ENCODE measurements at regions not wholly inside any gene's neighbourhood (a gene's known extent, or its start where the extent isn't known, plus 50 kb on each side); places are given as distances from the start of the nearest gene placed in this dataset.
"Not testable (repeated sequence)": the region's sequence is repeated elsewhere in the genome, so short reads cannot be mapped to it uniquely, and the experiment has no call there.

DNA sequence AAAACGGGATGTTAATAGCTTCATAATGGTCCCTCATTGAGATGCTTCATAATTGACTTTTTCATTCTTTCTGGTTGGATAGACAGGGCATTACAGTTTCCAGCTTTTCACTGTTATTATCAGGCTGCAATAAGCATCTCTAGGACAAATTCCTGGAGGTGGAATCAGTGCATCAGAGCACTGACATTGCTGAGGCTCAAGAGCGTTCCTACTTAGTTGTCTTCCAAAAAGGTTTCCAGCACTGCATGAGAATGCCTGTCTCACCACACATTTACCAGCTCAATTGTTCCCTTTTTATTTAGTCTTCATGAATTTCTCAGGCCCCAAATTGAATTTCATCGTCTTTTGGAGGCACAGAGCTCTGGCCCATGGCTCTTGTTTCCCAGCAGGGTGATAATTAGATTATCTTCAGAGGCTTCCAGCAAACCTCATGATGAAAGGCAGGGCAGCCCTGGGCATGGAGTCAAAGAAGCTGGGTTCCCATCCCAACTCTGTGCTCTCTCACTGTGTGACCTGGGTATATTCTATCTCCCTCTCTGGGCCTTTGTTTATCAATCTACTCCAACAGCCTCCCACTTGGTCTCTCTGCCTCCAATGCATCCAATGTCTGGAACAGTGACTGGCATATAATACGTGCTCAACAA lies 451.4 kb downstream of the PTPRU start:
- H3K4me3 ChIP-seq (ENCODE audit: low read depth, low read length), result no peak overlapping the region

DNA sequence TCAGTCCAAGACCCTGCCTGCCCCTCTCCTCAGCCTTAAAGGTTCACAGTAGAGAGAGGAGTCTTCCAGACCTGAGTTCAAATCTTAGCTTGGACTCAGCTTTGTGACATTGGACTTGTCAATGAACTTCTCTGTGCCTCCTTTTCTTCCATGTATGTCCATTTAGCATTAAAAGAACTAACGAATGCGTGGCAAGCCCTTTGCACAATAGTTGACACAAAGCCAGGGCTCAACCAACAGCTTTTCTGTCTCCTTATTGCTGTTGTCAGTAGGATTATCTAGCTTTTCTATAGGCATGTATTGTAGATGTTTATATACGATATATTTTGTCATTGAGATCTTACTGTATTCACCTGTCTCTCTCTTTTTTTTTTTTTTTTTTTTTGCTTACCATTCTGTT lies 450.8 kb downstream of the PTPRU start:
- no peak overlapping the region for H3K4me3 ChIP-seq (ENCODE audit: low read depth, low read length)

DNA sequence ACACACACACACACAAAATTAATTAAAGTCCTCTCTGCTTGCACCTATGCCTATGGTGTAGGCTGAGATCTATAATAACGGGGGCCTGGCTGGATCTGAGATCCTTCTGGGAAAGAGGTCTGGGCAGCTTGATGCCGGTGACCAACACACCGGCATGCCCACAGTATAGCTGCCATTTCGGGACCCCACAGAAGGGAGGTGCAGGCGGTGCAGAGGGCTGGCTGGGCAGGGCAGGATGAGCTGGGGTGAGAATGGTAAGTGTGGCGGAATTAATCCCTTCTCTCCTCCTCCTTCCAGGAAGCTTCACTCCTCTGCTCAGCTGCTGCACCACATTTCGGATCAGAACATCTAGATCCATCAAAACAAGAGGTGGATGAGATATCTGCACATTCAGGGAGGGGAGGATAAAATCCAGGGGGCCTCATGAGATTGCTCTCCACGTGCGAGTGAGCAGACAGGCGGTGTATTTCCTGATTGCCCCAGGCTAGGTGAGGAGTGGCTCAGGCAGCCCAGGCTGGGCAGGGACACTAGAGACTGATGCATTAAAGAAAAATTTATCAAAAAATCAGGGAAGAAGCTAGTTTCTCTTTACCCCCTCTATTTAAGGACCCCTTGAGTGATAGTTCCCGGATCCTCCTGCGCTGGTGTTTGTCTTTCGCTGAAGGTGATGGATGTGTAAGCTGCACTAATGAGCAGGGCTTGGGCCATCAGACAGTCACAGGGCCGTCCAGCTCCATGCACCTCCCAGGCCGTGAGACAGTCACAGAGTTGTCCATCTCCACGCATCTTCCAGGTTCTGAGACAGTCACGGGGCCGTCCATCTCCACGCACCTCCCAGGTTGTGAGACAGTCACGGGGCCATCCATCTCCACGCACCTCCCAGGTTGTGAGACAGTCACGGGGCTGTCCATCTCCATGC lies 449.9 kb downstream of the PTPRU start:
- no peak overlapping the region for H3K4me3 ChIP-seq (ENCODE audit: low read depth, low read length)

DNA sequence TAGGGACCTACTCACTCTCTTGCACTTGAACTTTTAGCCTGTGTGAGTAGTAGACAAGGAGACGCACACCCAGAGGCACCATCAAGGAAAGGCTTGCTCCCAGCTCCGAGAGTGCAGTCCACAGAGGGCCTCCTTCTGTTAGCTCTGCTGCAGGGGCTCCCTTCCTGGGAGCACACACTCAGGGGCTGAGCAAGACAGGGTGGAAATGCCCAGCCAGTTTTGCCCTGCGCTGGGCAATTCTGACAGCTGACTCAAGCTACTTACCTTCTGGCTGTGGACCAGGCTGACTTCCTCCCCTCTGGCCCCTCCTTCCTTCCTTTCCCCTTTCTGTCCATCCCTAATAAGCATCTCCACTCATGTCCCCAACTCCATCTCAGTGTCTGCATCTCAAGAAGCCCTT lies 449.1 kb downstream of the PTPRU start:
- no peak overlapping the region for H3K4me3 ChIP-seq (ENCODE audit: low read depth, low read length)

DNA sequence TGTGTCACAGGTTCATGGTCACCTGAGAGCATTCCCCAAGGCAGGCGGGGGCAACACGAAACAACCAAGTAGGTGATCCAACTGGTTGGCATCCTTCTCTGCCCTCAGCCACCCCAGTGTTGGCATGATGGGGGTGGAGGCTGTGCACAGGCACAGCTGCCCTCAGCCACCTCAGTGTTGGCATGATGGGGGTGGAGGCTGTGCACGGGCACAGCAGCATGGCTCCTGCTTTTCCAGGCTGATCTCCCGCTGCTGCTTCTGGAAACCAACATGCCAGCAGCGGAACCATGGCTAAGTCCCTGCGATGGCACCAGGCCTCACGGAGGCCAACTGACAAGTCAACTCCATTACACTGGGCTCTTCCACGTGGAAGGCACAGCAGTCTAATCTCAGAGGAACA lies 447.8 kb downstream of the PTPRU start:
- H3K4me3 ChIP-seq (ENCODE audit: low read depth, low read length), result no peak overlapping the region

DNA sequence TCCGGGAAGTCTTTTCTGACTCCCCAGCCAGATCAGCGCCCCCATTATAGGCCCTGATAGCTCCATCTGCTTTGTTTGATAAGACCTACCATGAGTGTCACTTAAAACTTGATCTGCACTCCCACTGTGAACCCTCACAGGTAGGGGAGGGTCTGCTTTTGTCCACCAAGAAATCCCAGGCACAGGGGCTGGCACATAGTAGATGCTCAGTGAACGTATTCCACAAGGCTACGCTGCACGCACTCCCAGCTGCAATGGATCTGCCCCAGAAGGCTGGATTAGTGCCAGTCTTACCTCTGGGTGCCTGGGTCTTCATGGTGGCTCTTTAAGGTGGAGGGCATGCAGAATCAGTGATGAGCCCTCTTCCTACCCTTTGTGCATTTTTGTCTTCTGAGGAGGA lies 447.1 kb downstream of the PTPRU start:
- no peak overlapping the region for H3K4me3 ChIP-seq (ENCODE audit: low read depth, low read length)

DNA sequence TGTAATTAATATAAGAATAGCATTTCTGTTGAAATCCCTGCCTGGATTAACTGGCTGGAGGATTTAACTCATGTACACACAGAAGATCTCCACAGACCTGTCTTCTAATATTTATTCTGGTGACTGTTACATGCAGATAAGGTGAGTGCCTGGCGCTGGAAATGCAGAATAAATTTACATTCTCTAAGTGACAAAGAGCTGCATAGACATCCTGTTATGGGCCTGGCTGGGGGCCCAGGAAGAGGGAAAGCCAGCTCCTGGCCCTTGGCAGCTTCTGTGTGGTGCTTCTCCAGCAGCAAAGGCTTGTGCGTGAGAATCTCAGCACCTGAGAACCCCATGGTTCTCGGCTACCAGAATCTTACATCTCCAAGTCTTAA lies 446.6 kb downstream of the PTPRU start:
- no peak overlapping the region for H3K4me3 ChIP-seq (ENCODE audit: low read depth, low read length)

DNA sequence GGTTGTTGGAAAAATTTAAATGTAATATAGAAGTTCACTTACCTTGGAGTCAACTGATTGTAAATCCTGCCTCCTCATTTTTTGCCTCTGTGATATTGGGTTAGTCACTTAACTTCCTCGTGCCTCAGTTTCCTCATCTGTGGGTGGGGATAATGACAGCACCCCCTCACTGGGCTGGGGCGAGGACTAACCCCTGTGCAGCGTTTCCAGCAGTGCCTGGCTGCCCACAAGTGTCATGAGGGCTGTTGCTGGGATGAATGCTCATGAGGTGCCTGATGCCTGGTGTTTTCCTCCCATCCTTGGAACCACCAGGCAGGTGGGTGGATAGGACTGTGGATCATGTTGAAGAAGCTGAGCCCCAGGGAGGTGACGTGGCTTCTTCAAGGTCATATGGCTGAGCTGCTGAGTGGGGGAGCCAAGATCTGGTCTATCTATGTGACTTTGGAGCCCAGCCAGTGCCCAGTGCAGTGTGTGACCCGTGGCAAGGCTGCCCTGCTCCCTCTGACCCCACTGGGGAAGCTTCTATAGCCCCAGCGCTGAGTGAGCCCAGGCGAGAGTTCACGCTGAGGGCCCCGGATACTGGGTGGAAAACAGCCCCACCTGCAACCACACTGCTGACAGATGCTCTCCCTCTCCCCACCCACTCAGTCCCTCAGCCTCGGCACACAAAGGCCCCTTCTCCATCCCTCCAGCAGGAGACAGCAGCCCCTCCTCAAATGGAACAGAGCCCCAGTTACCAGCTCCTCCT lies 446.0 kb downstream of the PTPRU start:
- no peak overlapping the region for H3K4me3 ChIP-seq (ENCODE audit: low read depth, low read length)

DNA sequence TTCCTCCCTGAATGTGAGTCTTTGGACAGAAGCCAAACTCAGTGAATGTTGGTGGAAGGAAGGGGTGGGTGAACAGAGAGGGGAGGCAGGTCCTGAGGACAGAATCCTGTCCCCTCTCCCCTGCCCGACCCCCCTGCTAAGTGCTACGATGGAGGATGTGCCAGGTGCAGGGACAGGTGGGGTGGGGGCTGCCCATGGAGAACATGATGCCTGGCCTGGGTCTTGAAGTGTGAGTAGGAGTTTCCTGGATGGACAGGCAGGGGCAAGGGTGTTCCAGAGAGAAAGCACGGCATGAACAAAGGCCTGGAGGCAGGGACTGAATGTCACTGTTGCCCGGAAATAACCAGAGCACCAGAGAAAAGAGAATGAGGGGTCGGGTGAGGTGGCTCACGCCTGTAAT lies 445.1 kb downstream of the PTPRU start:
- H3K4me3 ChIP-seq (ENCODE audit: low read depth, low read length), result not testable (repeated sequence)

DNA sequence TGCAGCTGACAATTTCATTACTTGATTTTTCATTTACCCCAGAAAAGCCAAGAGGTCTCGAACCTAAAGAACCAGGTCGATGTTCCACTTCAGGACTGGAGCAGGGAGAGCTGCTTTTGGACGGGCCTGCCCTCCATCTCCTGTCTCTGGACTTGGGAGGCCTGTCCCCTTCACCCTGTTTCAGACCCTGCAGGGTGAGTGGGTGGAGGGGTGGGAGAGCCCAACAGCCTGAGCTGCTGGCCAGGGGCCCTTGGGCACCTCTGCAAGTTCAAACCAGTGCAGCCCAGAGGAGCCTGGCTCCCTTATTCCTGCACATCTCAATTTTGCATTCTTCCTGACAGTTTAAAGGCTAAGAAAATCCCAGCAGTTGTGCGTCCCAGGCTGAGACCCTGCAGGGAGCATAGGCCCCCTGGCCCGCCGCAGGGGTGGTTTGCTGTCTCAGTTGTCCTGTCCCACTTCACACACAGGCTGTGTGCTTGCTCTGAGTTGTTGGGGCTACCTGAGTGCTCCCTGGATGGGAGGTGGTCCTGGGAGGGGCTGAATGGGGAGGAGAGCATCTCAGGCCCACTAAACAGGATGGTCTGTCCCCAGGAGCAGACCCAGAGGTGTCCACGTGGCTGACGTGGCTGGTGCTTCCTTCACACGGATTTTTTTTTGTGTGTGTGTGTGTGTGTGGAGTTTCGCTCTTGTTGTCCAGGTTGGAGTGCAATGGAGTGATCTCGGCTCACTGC lies 443.7 kb downstream of the PTPRU start:
- no peak overlapping the region for H3K4me3 ChIP-seq (ENCODE audit: low read depth, low read length)

DNA sequence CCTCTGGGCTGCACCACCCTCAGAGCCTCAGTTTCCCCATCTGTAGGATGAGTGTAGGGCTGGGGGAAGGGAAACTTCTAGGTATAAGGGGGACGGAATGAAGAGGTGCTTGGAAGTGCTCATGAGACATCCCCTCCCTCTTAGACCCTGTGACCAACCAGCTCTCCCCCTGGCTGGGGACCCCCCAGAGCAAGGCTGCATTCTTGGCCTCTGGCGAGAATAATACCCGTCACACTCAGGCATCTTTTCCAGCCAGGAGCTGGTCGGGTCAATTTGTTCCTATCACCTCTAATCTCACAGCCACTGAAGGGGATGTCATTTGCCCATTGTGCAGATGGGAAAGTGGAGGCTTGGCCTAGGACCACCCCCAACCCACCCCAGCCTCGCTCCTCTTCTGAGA lies 443.0 kb downstream of the PTPRU start:
- no peak overlapping the region for H3K4me3 ChIP-seq (ENCODE audit: low read depth, low read length)

DNA sequence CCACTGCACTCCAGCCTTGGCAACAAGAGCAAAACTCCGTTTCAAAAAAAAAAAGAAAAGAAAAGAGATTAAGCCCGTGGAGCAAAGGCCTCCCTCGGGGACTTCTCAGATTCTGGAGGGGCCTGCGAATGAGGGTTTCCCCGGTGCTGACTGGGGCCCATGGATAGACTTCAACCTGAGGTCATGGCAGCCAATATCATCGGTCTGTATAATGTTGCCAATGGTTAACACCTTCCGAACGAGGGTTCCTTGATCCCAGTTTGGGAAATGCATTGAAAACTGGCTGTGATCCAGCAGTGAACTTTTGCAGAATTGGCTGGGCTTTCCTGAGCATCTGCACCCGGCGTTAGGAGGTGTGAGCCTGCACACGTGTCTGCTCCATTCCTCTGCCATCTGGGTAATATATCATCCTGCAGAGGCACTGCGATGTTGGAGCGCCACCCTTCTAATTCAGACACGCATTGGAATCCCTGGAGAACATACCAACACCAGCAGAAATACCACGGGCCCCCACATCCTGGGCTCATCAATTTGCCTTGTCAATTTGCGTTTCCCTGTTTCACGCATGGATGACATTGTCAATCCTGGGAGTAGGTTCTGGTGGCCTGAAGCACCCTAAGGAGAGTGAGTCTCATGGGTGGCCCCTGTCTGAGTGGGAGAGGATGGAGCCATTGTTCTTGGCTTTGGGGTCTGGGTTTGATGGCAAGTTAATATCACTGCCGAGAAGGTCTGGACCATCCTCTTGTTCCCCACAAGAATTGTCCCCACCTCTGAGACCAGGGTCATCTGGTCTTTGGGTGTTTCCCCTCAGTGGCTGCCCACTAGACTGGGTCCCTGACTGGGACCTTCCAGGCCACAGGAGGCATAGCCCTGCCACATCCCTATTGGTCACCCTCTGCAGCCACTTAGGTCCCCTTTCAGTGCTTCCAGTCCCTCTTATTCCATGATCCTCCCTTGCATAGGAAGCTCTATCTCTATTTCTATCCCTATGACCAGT lies 441.0 kb downstream of the PTPRU start:
- no peak overlapping the region for H3K4me3 ChIP-seq (ENCODE audit: low read depth, low read length)

DNA sequence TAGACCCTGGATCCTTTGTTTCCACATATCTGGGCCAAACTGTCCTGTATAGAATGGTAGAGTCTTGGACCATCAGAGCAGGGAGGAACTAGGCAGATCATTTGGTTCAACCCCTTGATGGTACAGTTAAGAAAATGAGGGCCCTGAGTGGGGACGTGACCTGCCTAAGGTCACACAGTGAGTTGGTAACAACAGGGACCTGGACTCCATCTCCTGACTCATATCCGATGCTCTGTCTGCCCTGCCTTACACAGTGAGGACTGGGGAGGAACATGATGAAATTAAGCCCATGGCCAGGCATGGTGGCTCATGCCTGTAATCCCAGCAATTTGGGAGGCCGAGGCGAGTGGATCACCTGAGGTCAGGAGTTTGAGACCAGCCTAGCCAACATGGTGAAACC lies 440.2 kb downstream of the PTPRU start:
- no peak overlapping the region for H3K4me3 ChIP-seq (ENCODE audit: low read depth, low read length)

DNA sequence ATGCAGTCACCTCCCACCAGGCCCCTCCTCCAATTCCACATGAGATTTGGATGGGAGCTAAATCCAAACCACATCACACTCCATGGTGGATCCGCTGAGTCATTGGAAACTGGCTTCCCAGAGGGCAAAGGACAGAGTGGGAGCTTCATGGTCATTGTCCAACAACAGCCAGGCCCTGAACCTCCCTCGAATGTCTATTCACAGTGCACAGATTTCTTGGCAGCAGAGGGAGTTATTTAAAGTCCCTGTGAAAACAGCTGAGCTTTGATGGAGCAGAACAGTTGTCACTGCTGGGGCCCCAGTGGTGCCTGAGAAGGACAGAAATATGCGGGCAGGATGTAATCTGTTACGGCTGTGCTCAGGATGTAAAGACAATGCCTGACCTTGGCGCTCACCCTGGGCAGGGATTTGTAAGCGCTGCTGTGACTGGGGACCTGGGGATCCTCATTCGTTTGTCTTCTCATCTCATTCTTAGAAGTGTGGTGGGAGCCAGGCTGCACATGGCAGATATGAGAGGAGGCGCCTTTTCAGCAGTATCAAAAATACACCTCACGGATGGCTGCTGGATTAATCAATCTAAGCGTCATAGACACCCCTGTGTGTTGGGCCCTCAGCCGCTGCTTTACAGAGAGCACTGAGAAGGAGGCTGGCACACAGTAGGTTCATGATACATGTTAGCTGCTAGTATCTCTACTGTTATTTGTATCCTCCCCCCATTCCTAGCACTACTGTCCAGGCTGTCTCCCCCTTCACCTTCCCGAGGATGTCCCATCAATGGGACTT lies 439.4 kb downstream of the PTPRU start:
- H3K4me3 ChIP-seq (ENCODE audit: low read depth, low read length), result no peak overlapping the region

DNA sequence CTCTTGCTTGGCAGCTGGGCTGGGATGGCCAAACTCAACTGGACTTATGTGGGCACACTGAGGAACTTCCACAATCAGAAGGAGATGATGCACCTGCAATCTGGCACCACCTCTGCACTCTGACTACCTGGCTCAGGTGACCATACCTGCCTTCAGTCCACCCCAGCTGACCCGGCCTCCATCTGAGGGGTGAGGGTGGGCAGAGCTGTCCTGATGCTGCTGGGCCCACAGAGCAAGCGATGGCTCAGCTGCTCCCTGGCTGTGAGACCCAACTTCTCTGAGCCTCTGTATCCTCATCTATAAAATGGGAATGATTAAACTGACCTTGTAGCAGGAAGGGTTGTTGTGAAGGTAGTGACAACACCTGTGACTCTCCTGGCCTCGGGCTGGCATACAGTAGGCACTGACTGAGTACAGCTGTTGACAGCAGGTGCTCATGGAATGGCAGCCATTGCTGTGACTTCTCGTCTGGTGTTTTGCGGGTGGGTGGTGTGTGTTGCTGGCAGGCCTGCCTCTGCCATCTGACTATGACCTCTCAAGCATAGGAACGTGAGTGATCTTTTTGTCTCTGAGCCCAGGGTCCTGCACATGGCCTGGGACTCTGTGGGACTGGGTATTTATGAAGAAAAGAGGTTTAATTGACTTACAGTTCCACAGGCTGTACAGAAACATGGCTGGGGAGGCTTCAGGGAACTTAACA lies 438.5 kb downstream of the PTPRU start:
- no peak overlapping the region for H3K4me3 ChIP-seq (ENCODE audit: low read depth, low read length)

DNA sequence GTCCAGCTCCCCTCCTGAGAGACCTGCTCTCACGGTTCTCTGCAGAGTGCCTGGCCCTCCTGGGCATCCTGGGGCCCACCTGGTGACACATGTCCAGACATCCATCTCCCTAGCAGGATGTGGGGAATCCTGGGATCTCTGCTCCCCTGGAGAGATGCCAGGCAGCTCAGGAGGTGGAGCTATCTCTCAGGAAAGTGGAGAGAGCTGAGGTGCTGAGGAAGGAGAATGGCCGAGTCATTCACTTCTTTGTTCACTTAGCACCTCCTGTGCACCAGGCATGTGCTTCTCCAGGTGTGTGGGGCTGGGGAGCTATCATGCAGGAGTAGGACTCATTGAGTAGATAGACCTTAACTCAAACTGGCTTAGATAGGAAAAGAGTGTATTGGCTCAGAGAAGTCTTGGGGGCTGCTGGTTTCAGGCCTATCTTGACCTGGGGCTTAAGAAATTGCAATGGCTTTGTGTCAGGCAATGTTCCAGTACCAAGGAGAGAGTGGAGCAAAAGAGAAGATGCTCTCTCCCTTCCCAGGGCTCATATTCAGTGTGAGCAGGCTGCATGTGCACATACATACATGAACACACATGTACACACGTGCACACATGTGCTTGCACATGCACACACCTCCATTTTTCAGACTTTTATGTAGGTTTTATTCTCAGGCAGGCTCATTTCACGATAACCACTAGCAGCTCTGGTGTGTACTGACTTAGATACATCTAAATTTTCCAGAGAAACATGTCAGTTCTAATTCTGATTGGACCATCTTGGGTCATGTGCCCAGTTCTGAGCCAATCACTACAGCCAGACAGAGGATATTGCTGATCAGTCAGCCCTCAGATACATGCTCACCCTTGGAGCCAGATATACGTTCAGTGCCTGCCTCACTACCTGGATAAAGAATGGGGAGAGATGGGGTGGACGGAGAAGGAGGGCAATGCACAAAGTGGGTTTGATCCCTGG lies 437.6 kb downstream of the PTPRU start:
- H3K4me3 ChIP-seq (ENCODE audit: low read depth, low read length), result no peak overlapping the region

DNA sequence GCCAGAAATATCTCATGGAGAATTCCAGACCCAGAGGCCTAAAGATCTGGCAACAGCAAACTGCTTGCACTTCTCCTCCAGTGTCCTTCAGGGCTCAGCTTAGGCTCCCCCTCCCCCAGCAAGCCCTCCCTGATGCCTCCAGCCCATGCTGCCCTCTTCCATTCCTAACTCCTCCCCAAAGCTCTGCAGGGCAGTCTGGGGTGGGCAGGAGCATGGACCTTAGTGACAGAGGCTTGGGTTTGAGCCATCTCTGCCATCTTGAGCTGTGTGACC lies 436.8 kb downstream of the PTPRU start:
- no peak overlapping the region for H3K4me3 ChIP-seq (ENCODE audit: low read depth, low read length)

Data from iPS-11a (cell line).